GM18507 (cell line): ENCODE measurements at regions not wholly inside any gene's neighbourhood (a gene's known extent, or its start where the extent isn't known, plus 50 kb on each side); places are given as distances from the start of the nearest gene placed in this dataset.

ENCODE experiments used
- DNase-seq: peaks from one replicate; pipeline ENCODE4 v3.0.0; 2011; ENCODE audit warnings: low read depth; ENCODE audit not compliant: insufficient read length; ENCODE audit errors: extremely low spot score
- FAIRE-seq: peaks from 2 replicates; lab custom pipeline; 2011; peaks lifted over from hg19 to GRCh38; lab: Jason Lieb, UNC

GRCh38 chr1:58887059-58887458 lies 103.2 kb upstream of the JUN start:
- FAIRE-seq (no peak), DNase-seq (no peak)

- no peak for FAIRE-seq
- no peak for DNase-seq
These were observed 105.0 kb upstream of the JUN start for GRCh38 chr1:58888833-58889232.

GRCh38 chr1:58890113-58890512 lies 106.3 kb upstream of the JUN start:
- DNase-seq = no peak
- no peak for FAIRE-seq

GRCh38 chr1:58890609-58891008 lies 106.8 kb upstream of the JUN start:
- FAIRE-seq (no peak), DNase-seq (no peak)

GRCh38 chr1:58891347-58891746 lies 107.5 kb upstream of the JUN start:
- DNase-seq (no peak), FAIRE-seq (no peak)

GRCh38 chr1:58893257-58893869 lies 109.5 kb upstream of the JUN start:
- FAIRE-seq = no peak
- DNase-seq = no peak

- no peak for DNase-seq
- no peak for FAIRE-seq
These were observed 111.2 kb upstream of the JUN start for GRCh38 chr1:58895082-58895481.

GRCh38 chr1:58895559-58896145 lies 111.8 kb upstream of the JUN start:
- FAIRE-seq (no peak), DNase-seq (no peak)

- FAIRE-seq (no peak), DNase-seq (no peak)
These were observed 112.7 kb upstream of the JUN start for GRCh38 chr1:58896246-58897183.

GRCh38 chr1:58898739-58899586 lies 115.1 kb upstream of the JUN start:
- DNase-seq = no peak
- FAIRE-seq = no peak

GRCh38 chr1:58899587-58900271 lies 115.9 kb upstream of the JUN start:
- FAIRE-seq = no peak
- no peak for DNase-seq

- no peak for DNase-seq
These were observed 116.5 kb upstream of the JUN start for GRCh38 chr1:58900396-58900795.

GRCh38 chr1:58901008-58901407 lies 117.2 kb upstream of the JUN start:
- FAIRE-seq (no peak), DNase-seq (no peak)

More at GRCh38 chr1:58900396-58900795, 116.5 kb upstream of the JUN start:
- no peak for FAIRE-seq

- DNase-seq (no peak), FAIRE-seq (no peak)
These were observed 119.1 kb upstream of the JUN start for GRCh38 chr1:58902830-58903513.

- peak; percentile 68 for FAIRE-seq
- peak; percentile 68 for DNase-seq
These were observed 119.9 kb upstream of the JUN start for GRCh38 chr1:58903514-58904298.

- no peak for DNase-seq
- no peak for FAIRE-seq
These were observed 120.7 kb upstream of the JUN start for GRCh38 chr1:58904299-58905125.

GRCh38 chr1:58905126-58905490 lies 121.3 kb upstream of the JUN start:
- no peak for DNase-seq
- FAIRE-seq = no peak
